H54 (cell line): ENCODE measurements at regions not wholly inside any gene's neighbourhood (a gene's known extent, or its start where the extent isn't known, plus 50 kb on each side); places are given as distances from the start of the nearest gene placed in this dataset.

ENCODE experiments used
- DNase-seq: peaks from one replicate; pipeline ENCODE4 v3.0.0; 2011; ENCODE audit warnings: low spot score, mixed read lengths; ENCODE audit not compliant: insufficient read length
- FAIRE-seq: peaks from 3 replicates; lab custom pipeline; 2011; peaks lifted over from hg19 to GRCh38; lab: Jason Lieb, UNC
- POLR2A ChIP-seq: IDR thresholded peaks from 2 replicates; pipeline ENCODE4 v1.6.1; 2011; ENCODE audit warnings: low read depth, mild to moderate bottlenecking, low read length

DNA sequence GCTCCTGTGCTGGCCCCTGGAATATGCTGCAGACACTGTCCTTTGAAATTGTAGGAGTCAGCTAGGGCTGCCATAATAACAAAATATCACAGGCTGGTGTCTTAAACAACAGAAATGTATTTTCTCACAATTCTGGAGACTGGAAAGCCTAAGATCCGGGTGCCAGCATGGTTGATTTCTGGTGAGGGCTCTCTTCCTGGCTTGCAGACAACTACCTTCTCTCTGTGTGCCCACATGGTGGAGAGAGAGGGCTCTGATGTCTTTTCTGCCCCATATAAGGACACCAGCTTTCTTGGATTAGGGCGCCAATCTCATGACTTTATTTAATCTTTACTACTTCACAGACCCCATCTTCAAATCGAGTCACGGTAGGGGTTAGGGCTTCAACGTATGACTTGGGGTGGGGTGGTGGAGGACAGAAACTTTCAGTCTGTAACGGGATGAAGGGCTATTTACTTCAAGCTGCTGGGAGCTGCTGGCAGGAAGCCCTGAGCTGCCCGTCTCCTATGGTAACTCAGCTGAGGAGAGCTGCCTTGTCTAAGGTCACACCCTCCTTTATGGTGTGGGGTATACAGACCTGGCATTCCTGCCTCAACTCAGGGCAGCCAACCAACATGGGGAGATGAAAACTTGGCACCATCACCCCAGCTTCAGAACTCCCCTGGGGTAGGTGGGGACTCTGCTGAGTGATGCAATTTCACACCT lies 142.9 kb upstream of the ZBED5 start:
- no peak for TF ChIP-seq POLR2A
- FAIRE-seq (no peak), DNase-seq (no peak)

- DNase-seq: no peak
- FAIRE-seq: no peak
- no peak for TF ChIP-seq POLR2A
These were observed 140.8 kb upstream of the ZBED5 start for GRCh38 chr11:10998674-10999073.

GRCh38 chr11:10996678-10997077 lies 138.8 kb upstream of the ZBED5 start:
- DNase-seq: no peak
- FAIRE-seq: no peak
- no peak for TF ChIP-seq POLR2A

DNA sequence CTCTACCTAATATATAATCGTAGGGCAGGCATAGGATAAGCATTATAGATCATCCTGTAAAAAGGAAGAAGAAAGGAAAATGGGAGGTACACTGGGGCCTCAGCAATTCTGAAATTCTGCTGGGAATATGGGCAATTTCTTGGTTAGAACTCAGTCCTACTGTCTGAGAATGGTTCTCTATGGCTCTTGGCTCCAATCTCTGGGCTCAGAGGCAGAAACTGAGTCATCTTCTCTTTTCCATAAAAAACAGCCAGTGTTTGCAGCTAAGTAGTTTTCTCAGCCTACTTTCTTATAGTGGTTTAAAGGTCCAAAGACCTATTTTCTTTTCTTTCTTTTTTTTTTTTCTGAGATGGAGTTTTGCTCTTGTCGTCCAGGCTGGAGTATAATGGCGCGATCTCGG lies 135.8 kb upstream of the ZBED5 start:
- no peak for TF ChIP-seq POLR2A
- DNase-seq (no peak), FAIRE-seq (no peak)

DNA sequence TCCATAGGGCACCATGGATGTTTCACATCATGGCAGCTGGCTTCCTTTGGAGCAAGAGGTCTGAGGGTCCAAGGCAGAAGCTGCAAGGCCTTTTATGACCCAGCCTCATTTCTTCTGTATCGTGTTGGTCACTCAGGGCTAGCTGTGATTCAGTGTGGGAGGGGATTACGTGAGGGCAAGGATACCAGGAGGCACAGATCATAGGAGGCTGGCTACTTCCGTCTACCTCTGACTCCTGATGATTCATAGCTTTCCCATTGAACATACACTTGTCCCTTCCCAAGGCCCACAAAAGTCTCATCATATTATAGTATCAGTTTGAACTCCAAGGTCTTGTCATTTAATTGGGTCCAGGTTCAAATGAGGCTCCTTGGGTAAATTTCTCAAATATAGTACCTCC lies 135.3 kb upstream of the ZBED5 start:
- DNase-seq (no peak), FAIRE-seq (no peak)

DNA sequence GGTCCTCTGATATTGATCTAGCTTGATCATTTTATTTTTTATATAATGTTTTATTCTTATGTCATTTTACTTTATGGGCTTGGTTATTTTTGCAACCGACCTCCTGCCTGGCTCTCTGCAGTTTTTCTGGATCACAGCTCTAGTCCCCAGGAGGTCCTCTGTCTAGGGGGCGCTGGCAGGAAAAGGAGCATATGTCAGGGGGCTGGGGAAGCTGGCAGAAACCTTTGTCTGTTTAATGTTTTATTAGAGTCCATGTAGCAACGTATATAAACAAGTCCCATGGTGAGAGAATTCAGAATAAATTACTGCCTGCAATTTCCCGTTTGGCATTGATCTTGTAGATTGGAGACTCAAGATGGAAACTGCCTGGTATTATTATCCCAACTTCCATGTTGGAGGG lies 133.5 kb upstream of the ZBED5 start:
- FAIRE-seq (no peak), DNase-seq (no peak)
- TF ChIP-seq POLR2A: no peak

More for the DNA sequence above, 135.3 kb upstream of the ZBED5 start:
- TF ChIP-seq POLR2A: no peak

- DNase-seq (no peak), FAIRE-seq (no peak)
- no peak for TF ChIP-seq POLR2A
These were observed 132.9 kb upstream of the ZBED5 start for GRCh38 chr11:10990637-10991193.

GRCh38 chr11:10990160-10990559 lies 132.3 kb upstream of the ZBED5 start:
- no peak for FAIRE-seq
- TF ChIP-seq POLR2A: no peak

DNA sequence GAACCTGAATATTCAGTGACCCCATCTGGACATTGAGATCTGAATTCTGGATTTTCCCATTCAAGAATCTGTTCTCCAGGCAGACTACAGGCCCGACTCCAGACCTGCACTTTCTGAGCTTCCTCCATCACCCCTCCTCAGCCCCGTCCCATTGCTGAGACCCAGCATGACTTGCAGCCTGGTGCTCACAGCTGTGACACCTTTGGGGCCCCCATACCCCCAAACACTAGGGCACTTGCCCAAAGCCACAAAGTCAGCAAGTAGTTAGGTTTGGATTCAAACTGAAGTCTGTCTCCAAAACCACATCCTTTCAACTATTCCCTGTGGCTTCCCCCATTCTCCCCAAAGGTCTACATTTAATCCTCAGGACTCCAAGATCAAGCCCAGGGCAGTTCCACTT lies 128.2 kb upstream of the ZBED5 start:
- FAIRE-seq: no peak
- no peak for TF ChIP-seq POLR2A

More at GRCh38 chr11:10990160-10990559, 132.3 kb upstream of the ZBED5 start:
- no peak for DNase-seq

DNA sequence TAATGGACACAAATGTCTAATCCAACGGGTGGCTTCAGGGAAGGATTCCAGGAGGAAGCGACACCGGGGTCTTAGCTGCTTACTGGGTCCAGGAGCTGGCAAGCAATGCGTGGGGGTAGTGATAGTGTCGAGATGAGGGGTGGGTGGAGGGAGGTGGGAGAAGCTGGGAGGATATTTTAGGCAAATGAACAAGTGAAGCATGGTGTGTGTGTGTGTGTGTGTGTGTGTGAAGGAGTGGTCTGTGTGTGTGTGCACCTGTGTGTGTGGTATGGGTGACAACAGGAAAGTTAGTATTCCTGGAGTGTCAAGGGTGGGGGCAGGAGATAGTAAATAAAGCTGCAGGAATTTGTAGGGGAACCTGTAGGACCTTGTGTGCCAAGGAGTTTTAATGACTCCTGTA lies 126.9 kb upstream of the ZBED5 start:
- no peak for TF ChIP-seq POLR2A
- FAIRE-seq (no peak), DNase-seq (no peak)

More for the DNA sequence above, 128.2 kb upstream of the ZBED5 start:
- DNase-seq: no peak

DNA sequence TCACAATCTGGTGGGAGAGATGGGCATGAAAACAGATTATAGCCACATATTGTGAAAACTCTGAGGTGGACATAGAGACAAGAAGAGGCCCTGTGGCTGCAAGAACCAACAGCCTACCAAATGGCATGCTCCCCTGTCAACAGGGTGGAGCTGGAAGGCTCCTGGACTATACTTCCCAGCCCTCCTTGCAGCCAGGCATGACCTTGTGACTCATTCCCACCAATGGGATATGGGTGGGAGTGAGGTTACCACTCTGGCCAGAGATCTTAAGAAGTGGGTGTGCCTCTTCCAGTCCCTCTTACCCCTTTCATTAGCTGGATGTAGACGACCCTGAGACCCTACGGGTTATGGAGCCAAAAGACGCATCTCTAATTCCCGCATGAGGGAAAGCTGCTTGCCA lies 126.4 kb upstream of the ZBED5 start:
- FAIRE-seq (no peak), DNase-seq (no peak)
- no peak for TF ChIP-seq POLR2A

GRCh38 chr11:10982704-10983510 lies 125.1 kb upstream of the ZBED5 start:
- TF ChIP-seq POLR2A: no peak
- DNase-seq (no peak), FAIRE-seq (no peak)

DNA sequence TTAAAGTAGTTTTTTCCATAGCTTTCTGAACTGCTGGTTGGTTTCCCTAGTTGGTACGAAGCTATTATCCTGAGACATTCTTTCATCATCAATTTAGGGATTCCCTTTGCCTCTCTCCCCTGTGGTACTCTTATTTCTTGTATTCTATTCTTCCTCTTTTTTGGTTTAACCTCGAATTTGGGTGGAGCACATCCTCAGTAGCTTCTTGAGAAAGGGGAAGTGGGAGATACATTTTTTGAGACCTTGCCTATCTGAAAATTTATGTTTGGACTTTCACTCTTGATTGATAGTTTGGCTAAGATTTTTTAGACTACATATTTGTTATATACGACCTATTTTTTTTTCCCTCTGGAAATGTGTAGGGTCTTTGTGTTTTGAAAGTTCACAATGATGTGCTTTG lies 121.7 kb upstream of the ZBED5 start:
- TF ChIP-seq POLR2A: no peak

DNA sequence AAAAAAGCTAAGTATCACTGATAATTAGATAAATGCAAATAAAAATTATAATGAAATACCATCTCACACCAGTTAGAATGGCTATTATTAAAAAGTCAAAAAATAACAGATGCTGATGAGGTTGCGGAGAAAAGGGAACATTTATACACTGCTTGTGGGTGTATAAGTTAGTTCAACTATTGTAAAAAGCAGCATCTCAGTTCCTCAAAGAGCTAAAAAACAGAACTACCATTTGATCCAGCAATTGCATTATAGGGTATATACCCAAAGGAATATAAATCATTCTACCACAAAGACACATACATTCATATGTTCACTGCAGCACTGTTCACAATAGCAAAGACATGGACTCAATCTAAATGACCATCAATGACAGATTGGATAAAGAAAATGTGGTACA lies 120.3 kb upstream of the ZBED5 start:
- DNase-seq (no peak), FAIRE-seq (no peak)
- TF ChIP-seq POLR2A: no peak

More for the DNA sequence above, 121.7 kb upstream of the ZBED5 start:
- FAIRE-seq: no peak
- no peak for DNase-seq
